ENCODE measurements at regions not wholly inside any gene's neighbourhood (a gene's known extent, or its start where the extent isn't known, plus 50 kb on each side); places are given as distances from the start of the nearest gene placed in this dataset.
A peak's percentile ranks its signal among the peaks of the same experiment; 100 is the strongest.

- no peak overlapping the region for H3K4me3 ChIP-seq (ENCODE audit: low read depth, low read length)
- TF ChIP-seq, protein P1, sequence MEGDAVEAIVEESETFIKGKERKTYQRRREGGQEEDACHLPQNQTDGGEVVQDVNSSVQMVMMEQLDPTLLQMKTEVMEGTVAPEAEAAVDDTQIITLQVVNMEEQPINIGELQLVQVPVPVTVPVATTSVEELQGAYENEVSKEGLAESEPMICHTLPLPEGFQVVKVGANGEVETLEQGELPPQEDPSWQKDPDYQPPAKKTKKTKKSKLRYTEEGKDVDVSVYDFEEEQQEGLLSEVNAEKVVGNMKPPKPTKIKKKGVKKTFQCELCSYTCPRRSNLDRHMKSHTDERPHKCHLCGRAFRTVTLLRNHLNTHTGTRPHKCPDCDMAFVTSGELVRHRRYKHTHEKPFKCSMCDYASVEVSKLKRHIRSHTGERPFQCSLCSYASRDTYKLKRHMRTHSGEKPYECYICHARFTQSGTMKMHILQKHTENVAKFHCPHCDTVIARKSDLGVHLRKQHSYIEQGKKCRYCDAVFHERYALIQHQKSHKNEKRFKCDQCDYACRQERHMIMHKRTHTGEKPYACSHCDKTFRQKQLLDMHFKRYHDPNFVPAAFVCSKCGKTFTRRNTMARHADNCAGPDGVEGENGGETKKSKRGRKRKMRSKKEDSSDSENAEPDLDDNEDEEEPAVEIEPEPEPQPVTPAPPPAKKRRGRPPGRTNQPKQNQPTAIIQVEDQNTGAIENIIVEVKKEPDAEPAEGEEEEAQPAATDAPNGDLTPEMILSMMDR (IDR thresholded peaks at IDR 0.05; ENCODE audit: insufficient read depth, low read length): no peak
- DNase-seq (ENCODE audit: low read depth): no peak
These were observed 718.5 kb upstream of the ZNF608 start for GRCh38 chr5:125464847-125465432.

GRCh38 chr5:125465703-125466102 lies 719.3 kb upstream of the ZNF608 start:
- TF ChIP-seq, protein P1 (IDR thresholded peaks at IDR 0.05; ENCODE audit: insufficient read depth, low read length): no peak
- H3K4me3 ChIP-seq (ENCODE audit: low read depth, low read length): no peak overlapping the region
- DNase-seq (ENCODE audit: low read depth): no peak

GRCh38 chr5:125467222-125467621 lies 720.8 kb upstream of the ZNF608 start:
- no peak overlapping the region for H3K4me3 ChIP-seq (ENCODE audit: low read depth, low read length)
- TF ChIP-seq, protein P1 (IDR thresholded peaks at IDR 0.05; ENCODE audit: insufficient read depth, low read length): no peak
- DNase-seq (ENCODE audit: low read depth): no peak

DNA sequence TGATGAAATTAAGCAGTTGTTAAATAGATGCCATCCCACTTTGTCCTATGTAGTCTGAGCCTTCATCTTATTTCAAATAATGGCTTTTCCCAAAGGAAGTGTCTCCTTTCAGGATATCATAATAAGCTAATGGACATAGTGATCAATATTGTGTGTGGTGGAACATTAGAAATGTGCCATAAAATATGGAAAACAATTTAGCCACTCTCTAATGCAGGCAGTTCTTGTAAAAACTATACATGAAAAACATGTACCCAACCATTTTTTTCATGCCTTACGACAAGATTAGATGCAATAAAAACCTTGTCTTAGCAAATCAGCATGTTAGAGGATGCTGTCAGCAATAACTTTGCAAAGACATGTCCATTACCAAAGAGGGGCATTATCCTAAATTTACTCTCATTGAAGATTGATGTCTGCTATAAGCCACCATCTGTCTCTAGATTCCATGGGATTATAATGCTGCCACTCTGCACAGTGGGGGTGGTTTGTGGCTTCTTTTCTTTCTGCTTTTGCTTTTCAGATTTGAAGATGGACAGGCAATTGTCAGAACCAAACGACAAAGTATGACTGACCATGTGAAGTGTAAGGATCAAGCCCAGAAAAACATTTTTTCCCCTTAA lies 724.0 kb upstream of the ZNF608 start:
- TF ChIP-seq, protein P1 (IDR thresholded peaks at IDR 0.05; ENCODE audit: insufficient read depth, low read length): no peak
- no peak for DNase-seq (ENCODE audit: low read depth)
- no peak overlapping the region for H3K4me3 ChIP-seq (ENCODE audit: low read depth, low read length)

- TF ChIP-seq, protein P1 (IDR thresholded peaks at IDR 0.05; ENCODE audit: insufficient read depth, low read length): no peak
- DNase-seq (ENCODE audit: low read depth): peak; percentile 61
- no peak overlapping the region for H3K4me3 ChIP-seq (ENCODE audit: low read depth, low read length)
These were observed 730.6 kb upstream of the ZNF608 start for GRCh38 chr5:125476901-125477585.

DNA sequence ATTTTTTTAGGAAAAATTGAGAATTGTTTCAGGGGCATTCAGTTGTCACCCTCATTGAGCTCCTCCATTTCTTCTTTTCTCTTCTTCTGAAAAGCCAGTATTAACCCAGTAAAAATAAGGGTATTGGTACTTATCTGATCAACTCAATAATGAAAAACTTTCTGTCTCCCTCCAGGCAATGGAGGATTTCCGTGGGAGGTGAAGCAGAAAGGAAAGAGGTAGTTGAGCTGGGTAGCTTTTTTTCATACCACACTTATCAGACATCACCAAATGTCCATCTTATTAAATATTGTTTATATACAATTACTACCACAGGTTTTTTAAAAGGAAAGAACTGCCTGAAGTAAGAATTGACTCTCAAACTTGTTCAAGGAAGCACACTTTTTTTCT lies 731.1 kb upstream of the ZNF608 start:
- TF ChIP-seq, protein P1 (IDR thresholded peaks at IDR 0.05; ENCODE audit: insufficient read depth, low read length): no peak
- no peak overlapping the region for H3K4me3 ChIP-seq (ENCODE audit: low read depth, low read length)
- DNase-seq (ENCODE audit: low read depth): no peak
